SHP77 treated with DMSO at 0.1 percent for 48 hours (cell line): ENCODE measurements at regions not wholly inside any gene's neighbourhood (a gene's known extent, or its start where the extent isn't known, plus 50 kb on each side); places are given as distances from the start of the nearest gene placed in this dataset.

ENCODE experiments used
- DNase-seq: peaks from one replicate; lab custom pipeline; 2025; lab: John Stamatoyannopoulos, UW

DNA sequence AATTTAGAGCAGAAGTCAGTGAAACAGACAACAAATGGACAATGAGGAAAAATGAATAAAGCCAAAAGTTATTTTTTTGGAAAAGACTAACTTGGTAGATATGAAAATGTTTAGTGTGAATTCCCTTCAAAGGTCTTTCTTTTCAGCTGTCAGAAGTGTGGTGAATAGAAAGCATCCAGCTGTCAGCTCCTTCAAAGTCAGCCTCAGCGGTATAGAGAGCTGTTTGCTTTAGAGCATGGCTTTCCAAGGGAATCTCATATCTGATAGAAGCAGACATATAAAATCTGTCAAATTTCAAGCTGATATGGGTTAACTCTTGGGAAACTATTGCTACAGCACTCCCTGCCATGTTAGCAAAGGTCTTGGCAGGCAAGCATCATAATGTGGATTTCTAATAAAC, 309.3 kb downstream of the CASP12 start:
- no peak for DNase-seq

- no peak for DNase-seq
Observed at GRCh38 chr11:104588446-104588845, 309.8 kb downstream of the CASP12 start.

- DNase-seq: no peak
Observed at GRCh38 chr11:104584823-104585222, 313.4 kb downstream of the CASP12 start.

- DNase-seq: no peak
Observed at GRCh38 chr11:104583857-104584256, 314.4 kb downstream of the CASP12 start.

GRCh38 chr11:104582431-104582830, 315.8 kb downstream of the CASP12 start:
- no peak for DNase-seq

DNA sequence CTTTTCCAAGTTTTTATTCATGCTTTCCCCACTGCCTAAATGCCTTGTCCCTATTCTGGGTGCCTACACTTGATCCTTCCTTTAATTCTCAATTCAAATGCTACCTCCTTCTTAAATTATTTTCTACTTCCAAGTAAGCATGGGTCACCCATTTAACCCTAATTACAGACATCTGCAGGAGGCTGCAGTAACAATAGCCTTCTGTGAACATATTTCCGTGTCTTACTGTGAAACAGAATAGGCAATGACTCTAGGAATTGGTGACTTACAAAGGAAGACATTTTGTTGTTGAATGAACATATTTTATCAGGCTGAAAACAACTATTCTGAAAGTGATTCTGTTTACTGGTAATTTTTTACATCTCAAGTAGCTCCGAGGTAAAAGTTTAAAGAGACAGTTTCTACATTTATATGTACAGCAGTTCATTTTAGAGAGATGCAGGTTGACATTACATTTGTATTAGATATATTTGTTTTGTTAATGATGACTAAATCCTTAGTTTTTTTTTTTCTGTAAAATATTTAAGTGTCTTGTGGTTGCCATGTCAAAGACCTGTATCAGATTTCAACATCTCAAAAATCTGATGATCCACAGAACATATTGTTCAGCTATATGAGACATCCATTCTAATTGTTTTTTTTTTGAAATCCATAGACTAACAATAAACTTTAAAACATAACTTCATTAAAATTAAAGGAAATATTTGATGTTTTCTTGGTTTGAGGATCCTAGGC, 316.8 kb downstream of the CASP12 start:
- no peak for DNase-seq

- DNase-seq: no peak
Observed at GRCh38 chr11:104573441-104573990, 324.7 kb downstream of the CASP12 start.

GRCh38 chr11:104572279-104572678, 326.0 kb downstream of the CASP12 start:
- no peak for DNase-seq

DNA sequence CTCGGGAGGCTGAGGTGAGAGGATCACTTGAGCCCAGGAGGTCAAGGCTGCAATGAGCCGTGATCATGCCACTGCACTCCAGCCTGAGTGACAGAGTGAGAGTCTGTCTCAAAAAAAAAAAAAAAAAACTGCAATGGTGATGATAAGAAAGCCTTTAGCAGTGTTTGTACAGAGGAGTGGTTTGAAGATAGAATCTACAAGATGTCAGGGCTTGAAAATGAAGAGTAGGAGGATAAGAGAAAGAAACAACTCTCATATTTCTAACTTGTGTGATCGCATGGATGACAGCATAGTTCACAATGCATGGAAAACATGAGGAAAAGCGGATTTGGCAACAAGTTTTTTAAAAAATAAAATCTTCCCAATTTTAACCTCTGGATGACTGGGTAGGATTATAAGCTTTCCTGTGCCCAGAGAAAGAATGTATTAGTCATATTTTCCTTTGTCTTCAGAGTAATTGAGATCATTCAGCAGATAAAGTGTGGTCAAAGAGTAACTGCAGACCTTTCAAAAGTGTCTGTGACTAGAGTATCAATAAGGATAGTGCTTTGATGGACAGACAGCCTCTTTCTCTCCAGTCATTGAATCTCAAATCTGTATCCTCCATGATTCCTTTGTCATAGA, 328.1 kb downstream of the CASP12 start:
- no peak for DNase-seq

- DNase-seq: no peak
Observed at GRCh38 chr11:104565583-104565961, 332.7 kb downstream of the CASP12 start.

DNA sequence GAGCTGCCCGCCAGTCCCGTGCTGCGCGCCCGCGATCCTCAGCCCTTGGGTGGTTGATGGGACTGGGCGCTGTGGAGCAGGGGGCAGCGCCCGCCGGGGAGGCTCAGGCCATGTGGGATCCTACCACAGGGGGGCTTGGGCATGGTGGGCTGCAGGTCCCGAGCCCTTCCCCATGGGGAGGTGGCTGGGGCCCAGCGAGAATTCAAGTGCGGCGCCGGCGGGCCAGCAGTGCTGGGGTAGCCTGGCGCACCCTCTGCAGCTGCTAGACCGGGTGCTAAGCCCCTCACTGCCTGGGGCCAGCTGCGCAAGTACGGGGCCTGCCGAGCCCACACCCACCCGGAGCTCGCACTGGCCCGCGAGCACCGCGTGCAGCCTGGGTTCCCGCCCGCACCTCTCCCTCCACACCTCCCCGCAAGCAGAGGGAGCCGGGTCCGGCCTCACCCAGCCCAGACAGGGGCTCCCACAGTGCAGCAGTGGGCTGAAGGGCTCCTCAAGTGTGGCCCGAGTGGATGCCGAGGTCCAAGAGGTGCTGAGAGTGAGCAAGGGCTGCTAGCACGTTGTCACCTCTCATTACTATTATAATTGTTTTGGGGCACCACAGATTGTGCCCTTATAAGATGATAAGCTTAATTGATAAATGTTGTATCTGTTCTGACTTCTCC, 333.2 kb downstream of the CASP12 start:
- DNase-seq: no peak

GRCh38 chr11:104556606-104557301, 341.5 kb downstream of the CASP12 start:
- DNase-seq: no peak

DNA sequence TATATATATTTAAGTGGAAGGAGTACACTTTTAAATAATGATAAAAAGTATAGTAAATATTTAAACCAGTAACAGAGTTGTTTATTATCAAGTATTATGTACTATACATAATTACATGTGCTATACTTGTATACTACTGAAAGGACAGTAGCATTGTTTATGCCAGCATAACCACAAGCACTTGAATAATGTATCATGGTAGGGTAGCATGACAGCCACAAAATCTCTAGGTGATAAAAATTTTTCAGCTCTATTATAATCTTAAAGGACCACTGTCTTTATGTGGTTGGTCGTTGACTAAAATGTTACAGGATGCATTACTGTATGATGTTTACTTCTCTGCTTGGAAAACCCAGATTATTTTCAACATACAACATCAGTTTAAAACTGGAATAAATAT, 349.2 kb downstream of the CASP12 start:
- no peak for DNase-seq

GRCh38 chr11:104547996-104548661, 350.1 kb downstream of the CASP12 start:
- DNase-seq: no peak

- no peak for DNase-seq
Observed at GRCh38 chr11:104546501-104546900, 351.8 kb downstream of the CASP12 start.

GRCh38 chr11:104541701-104542100, 356.6 kb downstream of the CASP12 start:
- DNase-seq: no peak

GRCh38 chr11:104538313-104538712, 359.9 kb downstream of the CASP12 start:
- no peak for DNase-seq

- DNase-seq: no peak
Observed at GRCh38 chr11:104534278-104534677, 364.0 kb downstream of the CASP12 start.

- no peak for DNase-seq
Observed at GRCh38 chr11:104531894-104532293, 366.4 kb downstream of the CASP12 start.

DNA sequence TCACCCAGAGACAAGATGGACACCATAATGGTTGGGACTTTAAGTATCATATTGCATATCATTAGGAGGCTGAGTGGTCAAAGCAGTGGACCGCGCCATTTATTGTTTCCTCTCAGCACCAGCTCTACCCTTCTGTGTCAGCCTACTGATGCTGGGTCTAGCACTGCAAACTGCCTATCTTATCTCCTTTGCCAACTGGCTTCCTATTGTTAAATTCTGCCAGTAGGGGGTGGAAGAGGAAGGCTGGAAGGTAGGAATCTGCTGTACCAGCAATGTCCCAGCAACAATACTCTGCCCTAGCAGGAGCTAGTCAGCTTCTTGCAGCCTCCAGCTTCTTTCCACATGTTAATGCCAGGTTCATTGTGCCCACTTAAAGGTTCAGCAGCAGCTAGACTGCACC, 367.1 kb upstream of the PDGFD start:
- no peak for DNase-seq

DNA sequence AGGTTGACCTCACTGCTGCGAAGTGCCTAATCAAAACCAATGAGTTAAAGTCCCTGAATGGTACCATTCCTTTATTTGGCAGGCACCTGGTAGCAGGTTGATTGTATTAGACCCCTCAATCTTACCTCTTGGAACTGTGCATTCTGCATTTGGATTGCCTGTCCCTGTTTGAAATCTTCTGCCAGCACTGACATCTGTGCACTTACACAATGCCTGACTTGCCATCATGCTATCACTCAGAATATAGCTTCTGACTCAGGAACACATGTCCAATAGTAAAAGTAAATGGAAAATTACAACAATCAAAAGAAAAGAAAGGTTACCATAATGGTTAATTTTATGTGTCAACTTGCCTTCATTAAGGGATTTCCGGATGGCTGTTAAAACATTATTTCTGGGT, 366.0 kb upstream of the PDGFD start:
- no peak for DNase-seq

DNA sequence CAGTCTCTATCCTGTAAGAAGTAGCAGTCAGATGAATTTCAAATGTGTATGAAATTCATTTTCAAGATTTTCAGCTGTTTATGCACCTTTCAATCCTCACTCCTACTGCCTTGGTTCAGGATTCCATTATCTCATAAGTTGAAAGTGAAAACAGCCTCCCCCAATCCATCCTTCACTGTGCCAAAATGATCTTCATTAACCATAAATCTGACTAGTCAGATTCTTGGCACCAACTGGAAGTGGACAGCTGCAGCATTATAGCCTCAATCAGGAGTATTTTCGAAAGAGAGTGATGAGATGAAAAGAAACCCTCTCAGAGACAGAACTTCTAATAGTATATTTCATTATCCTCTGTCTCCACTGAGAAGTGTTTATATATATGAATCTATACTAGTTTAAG, 365.3 kb upstream of the PDGFD start:
- no peak for DNase-seq
